Tibial nerve (tissue), 3 donors: ENCODE measurements at regions not wholly inside any gene's neighbourhood (a gene's known extent, or its start where the extent isn't known, plus 50 kb on each side); places are given as distances from the start of the nearest gene placed in this dataset.

Experiments
- POLR2A ChIP-seq, 2 donors: fragments of 450-650 bp; IDR thresholded peaks; one replicate each; pipeline ENCODE4 v1.6.1; 2017; ENCODE audit warnings: antibody characterized with exemption in 2 of 2, mild to moderate bottlenecking in 2 of 2, moderate library complexity in 2 of 2
- TF ChIP-seq, protein P1 (sequence below), 5 experiments: fragments of 200-600 bp in 3 of 5; fragments of 450-650 bp in 2 of 5; sonication (generic) in 3 of 5; IDR thresholded peaks; one replicate each; pipeline ENCODE4 v1.5.1; 2016 to 2019; ENCODE audit warnings: antibody characterized with exemption in 5 of 5, mild to moderate bottlenecking in 3 of 5, moderate library complexity in 2 of 5

DNA sequence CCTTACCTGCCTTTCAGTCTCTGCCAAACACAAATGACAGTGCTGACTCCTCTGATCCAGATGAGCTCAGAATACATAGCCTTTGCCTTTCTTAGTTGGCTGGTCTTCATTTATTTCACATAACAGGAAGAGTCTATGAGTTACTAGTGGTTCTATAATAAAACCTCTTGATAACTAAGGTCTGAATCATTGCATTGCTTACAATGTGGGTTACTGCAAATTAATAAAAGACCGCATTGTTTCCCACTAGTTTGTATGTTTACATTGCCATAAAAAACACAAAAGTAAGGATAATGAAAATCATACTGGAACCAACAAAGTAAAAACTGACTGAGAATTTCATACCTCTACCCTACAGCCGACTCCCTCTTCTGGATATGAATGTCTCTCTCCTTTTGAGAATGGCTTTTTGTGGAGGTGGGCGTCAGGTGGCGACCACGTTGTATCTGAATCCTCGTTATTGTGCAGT lies 62.0 kb upstream of the AKR1E2 start:
- TF ChIP-seq, protein P1, sequence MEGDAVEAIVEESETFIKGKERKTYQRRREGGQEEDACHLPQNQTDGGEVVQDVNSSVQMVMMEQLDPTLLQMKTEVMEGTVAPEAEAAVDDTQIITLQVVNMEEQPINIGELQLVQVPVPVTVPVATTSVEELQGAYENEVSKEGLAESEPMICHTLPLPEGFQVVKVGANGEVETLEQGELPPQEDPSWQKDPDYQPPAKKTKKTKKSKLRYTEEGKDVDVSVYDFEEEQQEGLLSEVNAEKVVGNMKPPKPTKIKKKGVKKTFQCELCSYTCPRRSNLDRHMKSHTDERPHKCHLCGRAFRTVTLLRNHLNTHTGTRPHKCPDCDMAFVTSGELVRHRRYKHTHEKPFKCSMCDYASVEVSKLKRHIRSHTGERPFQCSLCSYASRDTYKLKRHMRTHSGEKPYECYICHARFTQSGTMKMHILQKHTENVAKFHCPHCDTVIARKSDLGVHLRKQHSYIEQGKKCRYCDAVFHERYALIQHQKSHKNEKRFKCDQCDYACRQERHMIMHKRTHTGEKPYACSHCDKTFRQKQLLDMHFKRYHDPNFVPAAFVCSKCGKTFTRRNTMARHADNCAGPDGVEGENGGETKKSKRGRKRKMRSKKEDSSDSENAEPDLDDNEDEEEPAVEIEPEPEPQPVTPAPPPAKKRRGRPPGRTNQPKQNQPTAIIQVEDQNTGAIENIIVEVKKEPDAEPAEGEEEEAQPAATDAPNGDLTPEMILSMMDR (IDR thresholded peaks at IDR 0.05) = no peak
- TF ChIP-seq POLR2A (IDR thresholded peaks at IDR 0.05) = no peak
